GM10248 (cell line): ENCODE measurements at regions not wholly inside any gene's neighbourhood (a gene's known extent, or its start where the extent isn't known, plus 50 kb on each side); places are given as distances from the start of the nearest gene placed in this dataset.

Experiments used
- CTCF ChIA-PET: fragments of 300-600 bp; sonication (Branson Sonifier 250); formaldehyde crosslinking; extraction: SDS; loops from one replicate; lab custom pipeline; 2021; ENCODE audit warnings: antibody characterized with exemption; lab: Yijun Ruan, JAX
- POLR2A ChIA-PET: fragments of 350-650 bp; sonication (Branson Sonifier 250); formaldehyde crosslinking; extraction: SDS; loops from one replicate; lab custom pipeline; 2020; ENCODE audit warnings: antibody characterized with exemption; lab: Yijun Ruan, JAX
- DNase-seq: peaks from one replicate; pipeline ENCODE4 v3.0.0; 2012; ENCODE audit errors: extremely low spot score
- TF ChIP-seq, protein P1 (sequence below): IDR thresholded peaks from 2 replicates; pipeline ENCODE4 v1.5.1; 2012; ENCODE audit warnings: mild to moderate bottlenecking, low read depth; ENCODE audit errors: extremely low read depth, missing control alignments, control extremely low read depth

DNA sequence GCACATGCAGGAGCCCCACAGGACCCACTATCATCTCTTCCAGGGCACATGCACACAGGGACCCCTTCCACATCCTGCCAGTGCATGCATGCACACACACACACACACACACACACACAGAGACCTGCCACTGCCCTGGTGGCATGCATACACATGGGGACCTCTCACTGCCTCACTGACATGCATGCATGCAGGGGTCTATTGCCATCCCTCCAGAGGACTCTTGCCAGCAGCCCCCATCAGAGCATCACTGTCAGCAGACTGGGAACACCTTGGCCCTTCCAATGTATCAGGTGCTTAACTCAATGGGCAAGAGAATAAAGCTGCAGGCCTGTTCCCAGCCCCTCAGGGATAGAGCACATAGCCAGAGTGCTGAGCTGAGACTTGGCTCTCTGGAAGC lies 433.6 kb upstream of the PPP1R2C start:
- ChIA-PET CTCF (no interaction called here), POLR2A (no interaction called here)
- no peak for DNase-seq
- TF ChIP-seq, protein P1, sequence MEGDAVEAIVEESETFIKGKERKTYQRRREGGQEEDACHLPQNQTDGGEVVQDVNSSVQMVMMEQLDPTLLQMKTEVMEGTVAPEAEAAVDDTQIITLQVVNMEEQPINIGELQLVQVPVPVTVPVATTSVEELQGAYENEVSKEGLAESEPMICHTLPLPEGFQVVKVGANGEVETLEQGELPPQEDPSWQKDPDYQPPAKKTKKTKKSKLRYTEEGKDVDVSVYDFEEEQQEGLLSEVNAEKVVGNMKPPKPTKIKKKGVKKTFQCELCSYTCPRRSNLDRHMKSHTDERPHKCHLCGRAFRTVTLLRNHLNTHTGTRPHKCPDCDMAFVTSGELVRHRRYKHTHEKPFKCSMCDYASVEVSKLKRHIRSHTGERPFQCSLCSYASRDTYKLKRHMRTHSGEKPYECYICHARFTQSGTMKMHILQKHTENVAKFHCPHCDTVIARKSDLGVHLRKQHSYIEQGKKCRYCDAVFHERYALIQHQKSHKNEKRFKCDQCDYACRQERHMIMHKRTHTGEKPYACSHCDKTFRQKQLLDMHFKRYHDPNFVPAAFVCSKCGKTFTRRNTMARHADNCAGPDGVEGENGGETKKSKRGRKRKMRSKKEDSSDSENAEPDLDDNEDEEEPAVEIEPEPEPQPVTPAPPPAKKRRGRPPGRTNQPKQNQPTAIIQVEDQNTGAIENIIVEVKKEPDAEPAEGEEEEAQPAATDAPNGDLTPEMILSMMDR: no peak

DNA sequence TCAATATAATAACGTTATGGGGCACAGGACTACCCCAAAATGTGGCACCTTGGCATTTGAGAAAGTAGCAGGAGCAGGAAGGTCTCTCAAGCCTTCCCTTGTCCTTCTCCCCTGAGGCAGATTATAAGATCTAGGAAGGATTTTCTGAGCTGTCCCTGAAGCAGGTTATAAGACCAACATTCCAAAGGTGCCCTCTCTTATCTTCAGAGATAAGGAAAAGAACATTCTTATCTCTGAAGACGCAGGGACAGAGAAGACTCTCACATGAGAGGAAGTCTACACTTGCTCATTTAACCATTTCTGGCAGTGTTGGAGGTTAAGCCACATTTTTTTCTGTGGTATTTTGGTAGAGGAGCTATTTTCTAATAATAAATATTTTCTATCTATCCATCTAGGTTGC lies 437.9 kb upstream of the MAOA start:
- DNase-seq: no peak
- ChIA-PET POLR2A (no interaction called here), CTCF (no interaction called here)
- TF ChIP-seq, protein P1: no peak

DNA sequence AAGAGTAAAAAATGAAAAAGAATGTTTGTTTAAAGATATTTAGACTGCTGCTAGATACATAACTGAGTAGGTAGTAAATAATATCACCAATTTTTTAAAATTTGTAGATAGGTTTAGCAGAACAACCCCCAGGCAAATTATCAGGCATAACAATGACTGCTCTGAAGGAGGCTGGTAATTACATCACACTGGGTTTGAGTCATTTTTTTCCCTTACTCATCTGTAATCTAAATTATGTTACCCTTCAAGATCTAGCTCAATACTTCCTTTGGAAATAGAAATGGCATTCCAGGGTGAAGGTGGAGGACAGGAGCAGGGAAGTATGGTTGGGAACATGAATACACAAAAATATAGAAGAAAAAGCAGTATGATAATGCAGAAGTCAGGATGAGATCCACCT lies 431.6 kb upstream of the MAOA start:
- ChIA-PET POLR2A (no interaction called here), CTCF (no interaction called here)
- DNase-seq: no peak
- TF ChIP-seq, protein P1: no peak

DNA sequence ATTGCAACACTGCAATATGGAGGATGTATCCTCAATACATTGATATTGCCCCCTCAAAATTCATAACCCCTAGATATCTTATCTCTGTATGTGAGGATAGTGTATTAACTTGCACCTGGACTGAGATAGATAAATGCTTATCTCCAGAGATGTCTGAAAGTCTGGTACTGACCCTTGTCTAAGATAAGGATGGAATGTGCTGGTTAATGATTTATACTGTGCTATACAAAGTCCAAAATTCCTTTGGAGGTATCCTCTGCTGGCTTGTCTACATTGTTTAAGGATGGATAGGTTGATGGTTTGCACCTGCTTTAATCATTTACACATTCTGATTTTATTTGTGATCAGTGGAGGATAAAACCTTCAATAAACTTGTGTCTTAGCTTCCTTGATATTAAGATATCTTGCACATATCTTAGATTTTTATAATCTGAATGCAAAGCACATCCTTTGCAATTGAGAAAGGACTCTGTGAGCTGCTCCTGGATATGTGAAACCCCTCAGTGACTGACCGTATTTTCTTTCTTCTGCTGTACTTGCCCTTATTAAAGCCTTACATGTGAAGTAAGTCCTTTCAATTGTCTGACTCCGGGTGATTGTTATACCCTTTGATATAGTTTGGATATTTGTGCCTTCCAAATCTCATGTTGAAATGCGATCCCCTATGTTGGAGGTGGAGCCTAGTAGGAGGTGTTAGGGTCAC lies 430.3 kb upstream of the MAOA start:
- TF ChIP-seq, protein P1: no peak
- DNase-seq: no peak
- ChIA-PET POLR2A (no interaction called here), CTCF (no interaction called here)

DNA sequence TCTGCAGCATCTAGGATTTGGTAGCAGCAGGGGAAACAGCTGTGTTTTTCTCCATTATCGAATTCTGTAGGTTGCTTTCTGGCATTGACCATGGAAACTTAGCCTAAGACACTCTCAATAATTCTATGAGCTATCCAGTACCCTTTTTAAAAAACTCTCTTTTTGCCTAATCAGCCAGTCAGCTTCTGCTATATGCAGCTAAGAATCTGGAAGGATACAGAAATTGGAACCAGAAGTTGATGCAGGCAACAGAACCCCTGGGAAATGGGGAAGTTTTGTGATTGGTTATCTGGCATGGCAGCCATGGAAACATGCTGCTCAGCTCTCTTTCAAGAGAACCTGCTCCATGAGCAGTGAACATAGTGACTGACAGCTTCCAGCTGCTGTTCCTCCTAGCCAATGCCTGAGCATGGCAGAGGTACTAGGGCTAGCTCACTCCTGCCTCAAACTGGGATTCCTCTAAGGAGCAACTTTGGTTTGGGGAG lies 417.6 kb upstream of the MAOA start:
- ChIA-PET POLR2A (no interaction called here), CTCF (no interaction called here)
- TF ChIP-seq, protein P1: no peak
- no peak for DNase-seq

DNA sequence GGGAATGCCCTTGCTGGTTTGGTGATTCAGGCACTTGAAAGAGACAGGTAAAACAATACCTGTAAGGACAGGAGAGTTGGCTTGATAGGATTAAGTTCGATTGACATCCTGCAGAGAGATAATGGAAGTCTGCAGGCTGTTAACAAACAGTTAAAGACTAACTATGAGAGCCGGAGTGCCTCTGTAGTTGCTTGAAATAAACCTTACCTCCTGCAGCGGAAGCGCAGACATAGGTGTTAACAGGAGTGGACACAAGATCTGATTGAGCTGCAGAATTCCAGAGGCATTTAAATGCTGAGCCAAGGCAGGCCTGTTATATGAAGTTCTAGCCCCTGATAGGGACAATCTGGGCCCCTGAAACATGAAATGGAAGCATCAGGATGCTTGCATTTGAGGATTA lies 416.7 kb upstream of the MAOA start:
- ChIA-PET CTCF (no interaction called here), POLR2A (no interaction called here)
- TF ChIP-seq, protein P1: no peak
- no peak for DNase-seq

DNA sequence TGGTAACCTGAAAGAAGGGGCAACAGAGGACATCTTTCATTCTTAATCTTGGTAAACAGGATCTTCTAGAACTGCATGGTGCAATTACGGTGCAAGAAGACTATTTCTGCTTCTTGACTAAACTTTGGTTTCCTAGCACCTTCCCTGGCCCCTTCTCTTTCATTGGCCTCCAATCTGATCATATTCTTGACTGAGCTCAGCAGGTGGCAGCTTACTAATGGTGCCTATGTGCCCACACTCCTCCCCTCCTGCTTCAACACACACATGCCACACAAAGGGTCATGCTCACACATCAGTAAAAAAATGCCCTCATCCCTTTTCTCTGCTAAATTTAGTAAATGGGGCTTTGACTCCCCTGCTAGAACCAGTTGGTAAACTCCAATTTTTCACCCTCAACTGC lies 400.5 kb upstream of the MAOA start:
- ChIA-PET POLR2A (no interaction called here), CTCF (no interaction called here)
- DNase-seq: no peak
- TF ChIP-seq, protein P1: no peak
